VCaP (cell line): ENCODE measurements at regions not wholly inside any gene's neighbourhood (a gene's known extent, or its start where the extent isn't known, plus 50 kb on each side); places are given as distances from the start of the nearest gene placed in this dataset.

ENCODE experiments used
- H3K27ac ChIP-seq: fragments of 450-650 bp; 2 replicates; pipeline ENCODE4 v1.5.1; 2017
- TF ChIP-seq, protein P1 (sequence below): fragments of 450-650 bp; conservative IDR thresholded peaks from 2 replicates; pipeline ENCODE4 v1.5.1; 2017; ENCODE audit warnings: mild to moderate bottlenecking, moderate library complexity

DNA sequence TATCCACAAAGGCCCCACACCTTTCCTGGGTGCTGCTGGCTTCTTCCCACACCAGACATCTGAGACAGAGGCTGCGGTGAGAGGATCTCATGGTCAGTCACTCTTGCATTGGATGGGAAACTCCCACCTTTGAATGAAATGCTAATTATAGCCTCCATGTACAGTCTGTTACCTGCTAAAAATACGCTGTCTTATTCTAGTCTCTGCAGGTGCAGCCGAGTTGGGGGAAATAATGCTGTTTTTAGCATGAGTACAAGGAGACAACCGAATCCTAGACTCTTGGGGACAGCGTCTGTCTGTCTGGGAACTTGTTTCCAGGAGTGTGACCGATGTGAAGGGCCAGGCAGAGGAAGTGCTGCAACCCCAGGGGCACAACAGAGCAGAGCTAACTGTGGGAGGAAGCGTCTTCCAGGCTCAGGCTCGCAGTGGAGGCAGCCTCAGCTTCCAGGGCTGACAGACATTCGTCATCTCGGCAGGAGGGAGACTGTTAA lies 286.2 kb downstream of the PREX1 start:
- H3K27ac ChIP-seq = no peak overlapping the region
- TF ChIP-seq, protein P1, sequence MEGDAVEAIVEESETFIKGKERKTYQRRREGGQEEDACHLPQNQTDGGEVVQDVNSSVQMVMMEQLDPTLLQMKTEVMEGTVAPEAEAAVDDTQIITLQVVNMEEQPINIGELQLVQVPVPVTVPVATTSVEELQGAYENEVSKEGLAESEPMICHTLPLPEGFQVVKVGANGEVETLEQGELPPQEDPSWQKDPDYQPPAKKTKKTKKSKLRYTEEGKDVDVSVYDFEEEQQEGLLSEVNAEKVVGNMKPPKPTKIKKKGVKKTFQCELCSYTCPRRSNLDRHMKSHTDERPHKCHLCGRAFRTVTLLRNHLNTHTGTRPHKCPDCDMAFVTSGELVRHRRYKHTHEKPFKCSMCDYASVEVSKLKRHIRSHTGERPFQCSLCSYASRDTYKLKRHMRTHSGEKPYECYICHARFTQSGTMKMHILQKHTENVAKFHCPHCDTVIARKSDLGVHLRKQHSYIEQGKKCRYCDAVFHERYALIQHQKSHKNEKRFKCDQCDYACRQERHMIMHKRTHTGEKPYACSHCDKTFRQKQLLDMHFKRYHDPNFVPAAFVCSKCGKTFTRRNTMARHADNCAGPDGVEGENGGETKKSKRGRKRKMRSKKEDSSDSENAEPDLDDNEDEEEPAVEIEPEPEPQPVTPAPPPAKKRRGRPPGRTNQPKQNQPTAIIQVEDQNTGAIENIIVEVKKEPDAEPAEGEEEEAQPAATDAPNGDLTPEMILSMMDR = no peak

DNA sequence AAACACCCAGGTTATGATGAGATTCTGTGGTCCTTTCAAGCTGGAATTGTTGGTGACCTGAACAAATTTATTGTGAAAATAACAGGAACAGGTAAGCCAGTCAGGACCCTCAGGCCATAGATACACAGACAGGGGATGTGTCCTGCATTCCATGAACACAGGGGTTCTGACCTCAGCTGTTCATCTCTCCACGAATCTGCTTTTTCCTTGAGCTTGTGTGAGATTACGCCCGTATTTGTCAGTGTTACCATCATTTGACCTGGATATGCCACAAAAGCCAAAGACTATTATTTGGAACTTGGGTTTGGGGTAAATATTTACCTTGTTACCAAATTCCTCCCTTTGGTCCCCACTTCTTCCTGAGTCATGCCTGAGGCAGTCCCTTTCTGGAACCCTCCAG lies 288.9 kb downstream of the PREX1 start:
- H3K27ac ChIP-seq = no peak overlapping the region
- TF ChIP-seq, protein P1 = no peak

DNA sequence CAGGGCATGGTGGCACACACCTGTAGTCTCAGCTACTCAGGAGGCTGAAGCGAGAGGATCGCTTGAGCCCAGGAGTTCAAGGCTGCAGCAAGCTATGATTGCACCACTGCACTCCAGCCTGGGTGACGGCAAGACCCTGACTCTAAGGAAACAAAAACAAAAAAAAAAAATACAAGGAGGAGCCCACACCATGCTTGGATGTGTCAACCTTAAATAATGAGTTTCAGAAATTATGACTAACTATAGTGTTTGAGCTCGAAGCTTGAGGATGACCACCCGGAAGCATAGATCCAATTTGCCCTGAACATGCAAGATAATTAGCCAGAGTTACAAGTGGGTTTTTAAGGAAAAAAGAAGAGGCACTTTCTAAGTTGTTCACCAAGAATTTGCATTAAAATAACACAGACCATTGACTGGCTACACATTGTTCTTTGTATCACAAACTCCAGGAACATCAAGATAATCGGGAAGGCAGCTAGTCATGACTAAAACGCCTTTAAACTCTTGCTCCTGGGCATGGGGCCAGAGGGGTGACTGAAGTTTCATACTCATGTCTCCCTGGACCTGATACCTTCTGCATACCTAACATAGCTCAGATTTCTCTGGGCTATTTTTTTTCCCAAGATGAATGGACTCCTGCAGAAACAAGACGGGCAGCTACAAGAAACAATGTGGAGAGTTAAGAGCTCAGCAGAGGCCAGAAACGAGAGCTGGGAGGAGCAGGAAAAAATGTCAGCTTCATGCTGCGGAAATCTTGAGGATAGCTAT lies 289.6 kb downstream of the PREX1 start:
- H3K27ac ChIP-seq = no peak overlapping the region
- TF ChIP-seq, protein P1 = no peak

DNA sequence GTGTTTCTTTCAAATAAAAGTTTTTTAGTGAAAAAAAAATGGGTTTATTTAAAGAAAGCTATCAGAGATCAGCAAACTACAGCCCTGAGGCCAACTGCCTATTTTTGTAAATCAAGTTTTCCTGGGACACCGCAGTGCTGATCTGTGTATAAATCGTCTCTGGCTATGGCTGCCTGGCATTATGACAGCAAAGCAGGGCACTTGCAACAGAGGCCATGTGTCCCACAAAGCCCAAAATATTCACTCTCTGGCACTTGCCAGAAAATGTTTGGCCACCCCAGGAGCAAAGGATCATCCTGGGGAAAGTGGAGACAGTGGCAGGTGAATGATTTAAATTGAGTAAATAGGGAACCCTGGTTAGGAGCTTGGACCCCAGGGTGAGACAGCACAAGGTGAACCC lies 291.6 kb downstream of the PREX1 start:
- TF ChIP-seq, protein P1 = no peak
- H3K27ac ChIP-seq = no peak overlapping the region

DNA sequence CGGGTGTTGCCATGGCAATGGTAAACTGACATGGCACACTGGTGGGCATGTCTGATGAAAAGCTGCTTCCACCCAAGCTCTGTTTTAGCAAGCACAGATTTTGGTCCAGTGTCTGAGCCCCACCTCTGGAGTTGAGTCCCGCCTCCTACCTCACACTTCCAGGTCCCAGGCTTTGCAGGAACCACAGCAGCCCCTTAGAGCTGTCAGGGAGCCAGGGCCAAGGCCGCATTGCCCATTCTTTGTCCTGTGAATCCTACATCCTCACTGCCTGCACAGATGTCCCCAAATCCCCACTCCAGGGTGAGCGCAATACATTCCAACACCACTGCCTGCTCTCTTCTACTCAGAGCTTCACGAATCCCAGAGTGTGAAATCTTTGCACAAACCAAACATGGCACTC lies 292.2 kb downstream of the PREX1 start:
- TF ChIP-seq, protein P1 = no peak
- H3K27ac ChIP-seq = no peak overlapping the region

DNA sequence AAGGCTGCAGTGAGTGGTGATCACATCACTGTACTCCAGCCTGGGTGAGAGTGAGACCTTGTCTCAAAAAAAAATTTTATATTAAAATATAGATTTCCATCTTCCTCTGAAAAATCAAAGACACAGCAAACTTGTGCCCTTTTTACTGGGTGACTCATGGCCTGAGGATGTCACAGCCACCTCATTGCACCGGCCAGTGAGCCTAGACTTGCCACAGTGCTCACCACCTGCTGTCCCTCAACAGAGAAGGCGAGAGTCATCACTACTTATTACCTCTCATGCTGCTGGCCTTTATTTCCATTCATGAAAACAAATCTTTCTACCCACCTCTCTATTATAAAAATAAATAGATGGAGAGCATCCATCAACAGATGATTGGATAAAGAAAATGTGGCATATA lies 295.8 kb downstream of the PREX1 start:
- TF ChIP-seq, protein P1 = no peak
- H3K27ac ChIP-seq = no peak overlapping the region

DNA sequence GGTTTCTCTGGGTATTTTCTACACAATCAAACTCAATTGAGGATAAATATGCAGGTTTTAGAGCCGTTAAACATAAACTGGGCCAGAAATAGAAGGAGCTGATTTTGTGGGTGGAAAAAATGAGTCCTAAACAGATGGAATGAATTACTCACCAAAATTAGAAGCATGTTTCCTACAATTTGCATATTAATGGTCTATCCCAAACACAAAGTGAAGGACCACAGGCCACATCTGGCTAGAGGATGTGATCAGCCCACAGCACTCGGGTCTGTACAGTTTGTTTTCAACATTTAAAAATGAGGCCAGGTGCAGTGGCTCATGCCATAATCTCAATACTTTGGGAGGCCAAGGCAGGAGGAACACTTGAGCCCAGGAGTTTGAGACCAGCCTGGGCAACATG lies 296.3 kb downstream of the PREX1 start:
- H3K27ac ChIP-seq = no peak overlapping the region
- TF ChIP-seq, protein P1 = no peak
